ENCODE measurements at regions not wholly inside any gene's neighbourhood (a gene's known extent, or its start where the extent isn't known, plus 50 kb on each side); places are given as distances from the start of the nearest gene placed in this dataset.

GRCh38 chr9:118938581-118938980, 430.7 kb downstream of the BRINP1 start:
- BruUV-seq (replicated peaks): no TSS peak
- ChIA-PET POLR2A (no interaction called here), CTCF (no interaction called here)
- H3K27me3 ChIP-seq (ENCODE audit: control insufficient read depth, insufficient read depth, low read length): no peaks in the 10 kb centered on the region
- H3K9me3 ChIP-seq (ENCODE audit: control insufficient read depth, insufficient read depth, low read depth, low read length): no peaks in the 10 kb centered on the region
- intact Hi-C loops (cut with micrococcal nuclease; ENCODE audit: unreplicated experiment) (no loop called here), in situ Hi-C loops (cut with HindIII; ENCODE audit: low pct_unique_long_range_greater_than_20kb, low sequenced_read_pairs) (no loop called here)
- TF ChIP-seq CTCF (IDR thresholded peaks at IDR 0.05) (no peak), SIN3A (IDR thresholded peaks at IDR 0.05; ENCODE audit: borderline replicate concordance, insufficient read depth, low read depth, low read length) (no peak), TCF7L2 (IDR thresholded peaks at IDR 0.05; ENCODE audit: low read depth, low read length) (no peak), POLR2AphosphoS5 (IDR thresholded peaks at IDR 0.05; ENCODE audit: low read depth, low read length) (no peak), REST (IDR thresholded peaks at IDR 0.05; ENCODE audit: insufficient read depth in 1 of 2, low read depth in 2 of 2, low read length in 1 of 2) (no peak)
- no peak overlapping the region for H3K4me3 ChIP-seq (ENCODE audit: low read depth in 2 of 2, low read length in 2 of 2)
- ATAC-seq: no peak
- no peaks in the 10 kb centered on the region for H3K36me3 ChIP-seq (ENCODE audit: control insufficient read depth, insufficient read depth, low read length)
- DNase-seq (ENCODE audit: low read depth, low spot score): no peak
- H3K27ac ChIP-seq (ENCODE audit: low read length): no peak overlapping the region
- no peaks in the 10 kb centered on the region for H3K4me1 ChIP-seq (ENCODE audit: control insufficient read depth, insufficient read depth, low read length)

GRCh38 chr9:118940473-118940872, 428.8 kb downstream of the BRINP1 start:
- no peaks in the 10 kb centered on the region for H3K4me1 ChIP-seq (ENCODE audit: control insufficient read depth, insufficient read depth, low read length)
- no peak overlapping the region for H3K4me3 ChIP-seq (ENCODE audit: low read depth in 2 of 2, low read length in 2 of 2)
- no peaks in the 10 kb centered on the region for H3K27me3 ChIP-seq (ENCODE audit: control insufficient read depth, insufficient read depth, low read length)
- in situ Hi-C loops (cut with HindIII; ENCODE audit: low pct_unique_long_range_greater_than_20kb, low sequenced_read_pairs): no loop called here
- intact Hi-C loops (cut with micrococcal nuclease; ENCODE audit: unreplicated experiment): no loop called here
- DNase-seq (ENCODE audit: low read depth, low spot score): no peak
- H3K36me3 ChIP-seq (ENCODE audit: control insufficient read depth, insufficient read depth, low read length): no peaks in the 10 kb centered on the region
- H3K27ac ChIP-seq (ENCODE audit: low read length): no peak overlapping the region
- no peak for ATAC-seq
- CTCF ChIA-PET: no interaction called here
- H3K9me3 ChIP-seq (ENCODE audit: control insufficient read depth, insufficient read depth, low read depth, low read length): no peaks in the 10 kb centered on the region
- no peak for TF ChIP-seq CTCF (IDR thresholded peaks at IDR 0.05)
- TF ChIP-seq REST (IDR thresholded peaks at IDR 0.05; ENCODE audit: insufficient read depth in 1 of 2, low read depth in 2 of 2, low read length in 1 of 2): no peak
- BruUV-seq (replicated peaks): no TSS peak
- POLR2A ChIA-PET: no interaction called here

Data from Panc1 (cell line).